ENCODE measurements at regions not wholly inside any gene's neighbourhood (a gene's known extent, or its start where the extent isn't known, plus 50 kb on each side); places are given as distances from the start of the nearest gene placed in this dataset.

GRCh38 chr4:179768996-179769395, 2326.8 kb upstream of the AGA start:
- in situ Hi-C loops (cut with HindIII; ENCODE audit: low sequenced_read_pairs), result no loop called here

DNA sequence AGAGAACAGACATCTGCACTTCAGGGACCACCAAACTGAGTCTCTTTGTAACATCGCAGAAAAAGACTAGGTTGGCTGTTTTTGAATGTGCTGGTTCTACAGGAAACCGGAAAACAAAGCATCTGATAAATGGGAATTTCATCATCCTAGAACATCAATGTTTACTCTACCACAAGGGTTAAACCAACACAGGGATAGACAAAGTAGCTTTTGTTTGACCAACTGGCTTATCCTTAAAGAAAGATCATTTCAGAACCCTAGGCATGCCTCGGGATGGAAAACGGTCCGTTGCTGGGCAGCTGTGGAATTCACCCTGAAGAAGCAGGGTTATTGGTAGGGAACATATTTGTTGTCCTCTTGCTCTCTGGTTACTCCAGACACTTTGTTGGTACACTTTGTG, 2355.5 kb upstream of the AGA start:
- in situ Hi-C loops (cut with HindIII; ENCODE audit: low sequenced_read_pairs), result no loop called here
- no peak overlapping the region for H3K4me3 ChIP-seq (ENCODE audit: low read depth, low read length)
- TF ChIP-seq, protein P1, sequence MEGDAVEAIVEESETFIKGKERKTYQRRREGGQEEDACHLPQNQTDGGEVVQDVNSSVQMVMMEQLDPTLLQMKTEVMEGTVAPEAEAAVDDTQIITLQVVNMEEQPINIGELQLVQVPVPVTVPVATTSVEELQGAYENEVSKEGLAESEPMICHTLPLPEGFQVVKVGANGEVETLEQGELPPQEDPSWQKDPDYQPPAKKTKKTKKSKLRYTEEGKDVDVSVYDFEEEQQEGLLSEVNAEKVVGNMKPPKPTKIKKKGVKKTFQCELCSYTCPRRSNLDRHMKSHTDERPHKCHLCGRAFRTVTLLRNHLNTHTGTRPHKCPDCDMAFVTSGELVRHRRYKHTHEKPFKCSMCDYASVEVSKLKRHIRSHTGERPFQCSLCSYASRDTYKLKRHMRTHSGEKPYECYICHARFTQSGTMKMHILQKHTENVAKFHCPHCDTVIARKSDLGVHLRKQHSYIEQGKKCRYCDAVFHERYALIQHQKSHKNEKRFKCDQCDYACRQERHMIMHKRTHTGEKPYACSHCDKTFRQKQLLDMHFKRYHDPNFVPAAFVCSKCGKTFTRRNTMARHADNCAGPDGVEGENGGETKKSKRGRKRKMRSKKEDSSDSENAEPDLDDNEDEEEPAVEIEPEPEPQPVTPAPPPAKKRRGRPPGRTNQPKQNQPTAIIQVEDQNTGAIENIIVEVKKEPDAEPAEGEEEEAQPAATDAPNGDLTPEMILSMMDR (IDR thresholded peaks at IDR 0.05; ENCODE audit: low read depth, low read length), result no peak
- peak; percentile 2 for DNase-seq (ENCODE audit: low read depth, low spot score)

More at GRCh38 chr4:179768996-179769395, 2326.8 kb upstream of the AGA start:
- TF ChIP-seq, protein P1 (IDR thresholded peaks at IDR 0.05; ENCODE audit: low read depth, low read length), result no peak
- DNase-seq (ENCODE audit: low read depth, low spot score), result no peak
- no peak overlapping the region for H3K4me3 ChIP-seq (ENCODE audit: low read depth, low read length)

DNA sequence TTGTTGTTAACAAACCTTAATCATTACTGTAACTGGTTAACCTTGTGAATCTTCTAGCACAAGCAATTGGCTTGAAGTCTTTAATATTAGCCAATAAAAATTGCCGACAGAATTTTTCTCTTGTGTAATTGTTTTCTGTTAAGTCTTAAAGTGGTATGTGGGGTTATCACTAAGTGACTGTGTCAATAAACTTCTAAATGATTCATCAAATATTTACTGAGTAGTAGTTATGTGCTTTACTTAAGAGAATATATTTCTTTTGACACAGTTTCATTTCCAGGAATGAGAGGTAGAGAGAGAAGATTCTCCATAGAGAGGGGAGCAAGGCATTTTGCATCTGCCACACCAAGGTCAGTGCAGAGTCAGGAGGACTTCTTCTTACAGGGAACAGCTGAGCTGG, 2361.6 kb upstream of the AGA start:
- in situ Hi-C loops (cut with HindIII; ENCODE audit: low sequenced_read_pairs), result no loop called here
- H3K4me3 ChIP-seq (ENCODE audit: low read depth, low read length), result no peak overlapping the region
- peak; percentile 19 for DNase-seq (ENCODE audit: low read depth, low spot score)
- TF ChIP-seq, protein P1 (IDR thresholded peaks at IDR 0.05; ENCODE audit: low read depth, low read length), result no peak

DNA sequence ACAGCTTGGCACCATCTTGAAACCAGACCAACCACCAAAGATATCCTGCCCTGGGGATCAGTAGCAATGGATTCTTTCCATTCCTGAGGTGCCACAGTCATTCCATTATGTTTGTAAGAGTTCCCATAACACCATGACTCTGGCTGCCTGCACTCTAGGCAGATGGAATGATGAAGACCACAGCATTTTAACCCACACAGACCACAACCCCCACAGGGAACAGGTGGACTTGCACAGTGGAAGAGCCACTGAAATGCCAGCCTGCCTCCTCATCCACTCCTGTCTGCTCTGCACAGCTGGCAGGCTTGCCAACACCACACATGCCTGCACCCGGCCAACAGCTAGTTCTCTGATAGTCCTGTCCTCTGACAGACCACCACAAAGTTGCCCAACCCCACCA, 2362.2 kb upstream of the AGA start:
- in situ Hi-C loops (cut with HindIII; ENCODE audit: low sequenced_read_pairs), result no loop called here
- DNase-seq (ENCODE audit: low read depth, low spot score), result peak; percentile 77
- no peak overlapping the region for H3K4me3 ChIP-seq (ENCODE audit: low read depth, low read length)
- TF ChIP-seq, protein P1 (IDR thresholded peaks at IDR 0.05; ENCODE audit: low read depth, low read length), result no peak

GRCh38 chr4:179817317-179817716, 2375.1 kb upstream of the AGA start:
- TF ChIP-seq, protein P1 (IDR thresholded peaks at IDR 0.05; ENCODE audit: low read depth, low read length), result no peak
- in situ Hi-C loops (cut with HindIII; ENCODE audit: low sequenced_read_pairs), result no loop called here

GRCh38 chr4:179823342-179823741, 2381.1 kb upstream of the AGA start:
- in situ Hi-C loops (cut with HindIII; ENCODE audit: low sequenced_read_pairs), result no loop called here
- no peak for DNase-seq (ENCODE audit: low read depth, low spot score)
- H3K4me3 ChIP-seq (ENCODE audit: low read depth, low read length), result no peak overlapping the region
- TF ChIP-seq, protein P1 (IDR thresholded peaks at IDR 0.05; ENCODE audit: low read depth, low read length), result no peak

More at GRCh38 chr4:179817317-179817716, 2375.1 kb upstream of the AGA start:
- no peak for DNase-seq (ENCODE audit: low read depth, low spot score)
- no peak overlapping the region for H3K4me3 ChIP-seq (ENCODE audit: low read depth, low read length)

- in situ Hi-C loops (cut with HindIII; ENCODE audit: low sequenced_read_pairs), result no loop called here
- TF ChIP-seq, protein P1 (IDR thresholded peaks at IDR 0.05; ENCODE audit: low read depth, low read length), result no peak
- no peak overlapping the region for H3K4me3 ChIP-seq (ENCODE audit: low read depth, low read length)
- DNase-seq (ENCODE audit: low read depth, low spot score), result no peak
Measured at GRCh38 chr4:179831274-179831673, 2389.0 kb upstream of the AGA start.

Measured in astrocyte of the spinal cord (primary cell).